ENCODE measurements at regions not wholly inside any gene's neighbourhood (a gene's known extent, or its start where the extent isn't known, plus 50 kb on each side); places are given as distances from the start of the nearest gene placed in this dataset.

GRCh38 chr12:93176610-93177126, 201.1 kb upstream of the NUDT4 start:
- no peak overlapping the region for H3K27ac ChIP-seq (ENCODE audit: low read depth, low read length)
- H3K14ac ChIP-seq (ENCODE audit: low read length): no peak overlapping the region
- WGBS (ENCODE audit: extremely low coverage, insufficient coverage, insufficient read length): no CpG with 5 or more reads among the region's 2 CpGs
- no peaks in the 10 kb centered on the region for H3K79me2 ChIP-seq (ENCODE audit: control insufficient read depth, insufficient read depth, low read length, poor library complexity)
- H2AK5ac ChIP-seq (ENCODE audit: low read length): no peak overlapping the region
- H3K4me3 ChIP-seq (ENCODE audit: low read depth, low read length): no peak overlapping the region
- no peak overlapping the region for H3K4ac ChIP-seq (ENCODE audit: low read depth, low read length)
- H4K8ac ChIP-seq (ENCODE audit: low read depth, low read length): no peak overlapping the region
- no peak overlapping the region for H2AFZ ChIP-seq (ENCODE audit: insufficient read depth, low read length, poor library complexity)
- no peak overlapping the region for H2BK12ac ChIP-seq (ENCODE audit: low read length)
- DNase-seq: no peak
- no peaks in the 10 kb centered on the region for H3K4me1 ChIP-seq (ENCODE audit: control insufficient read depth in 1 of 2, insufficient read depth in 2 of 2, low read length in 2 of 2)
- no peak overlapping the region for H3K18ac ChIP-seq (ENCODE audit: low read length)
- H3K4me2 ChIP-seq (ENCODE audit: low read length): no peak overlapping the region
- no peaks in the 10 kb centered on the region for H3K36me3 ChIP-seq (ENCODE audit: control insufficient read depth in 1 of 2, insufficient read depth in 2 of 2, low read length in 2 of 2)
- no peak overlapping the region for H4K91ac ChIP-seq (ENCODE audit: low read depth, low read length)
- no peak overlapping the region for H3K23ac ChIP-seq (ENCODE audit: low read length)
- H2BK5ac ChIP-seq (ENCODE audit: low read depth, low read length, poor library complexity): no peak overlapping the region
- H4K12ac ChIP-seq (ENCODE audit: low read depth, low read length): no peak overlapping the region
- no peaks in the 10 kb centered on the region for H3K27me3 ChIP-seq (ENCODE audit: insufficient read depth, low read length)
- H3K79me1 ChIP-seq (ENCODE audit: low read length): no peaks in the 10 kb centered on the region
- H2BK120ac ChIP-seq (ENCODE audit: insufficient read depth, low read length, poor library complexity): no peak overlapping the region
- no peaks in the 10 kb centered on the region for H3K9me3 ChIP-seq (ENCODE audit: insufficient read depth, low read depth, low read length)
- no peak overlapping the region for H3K9ac ChIP-seq (ENCODE audit: low read length)

GRCh38 chr12:93177208-93178153, 200.2 kb upstream of the NUDT4 start:
- WGBS (ENCODE audit: extremely low coverage, insufficient coverage, insufficient read length): no CpG with 5 or more reads among the region's 9 CpGs
- H2BK5ac ChIP-seq (ENCODE audit: low read depth, low read length, poor library complexity): no peak overlapping the region
- H3K18ac ChIP-seq (ENCODE audit: low read length): no peak overlapping the region
- H2BK120ac ChIP-seq (ENCODE audit: insufficient read depth, low read length, poor library complexity): no peak overlapping the region
- H3K4me3 ChIP-seq (ENCODE audit: low read depth, low read length): no peak overlapping the region
- H3K27ac ChIP-seq (ENCODE audit: low read depth, low read length): no peak overlapping the region
- no peak overlapping the region for H2BK12ac ChIP-seq (ENCODE audit: low read length)
- no peaks in the 10 kb centered on the region for H3K4me1 ChIP-seq (ENCODE audit: control insufficient read depth in 1 of 2, insufficient read depth in 2 of 2, low read length in 2 of 2)
- H3K4ac ChIP-seq (ENCODE audit: low read depth, low read length): no peak overlapping the region
- no peaks in the 10 kb centered on the region for H3K9me3 ChIP-seq (ENCODE audit: insufficient read depth, low read depth, low read length)
- no peak overlapping the region for H3K23ac ChIP-seq (ENCODE audit: low read length)
- H2AFZ ChIP-seq (ENCODE audit: insufficient read depth, low read length, poor library complexity): no peak overlapping the region
- no peak overlapping the region for H4K8ac ChIP-seq (ENCODE audit: low read depth, low read length)
- no peak overlapping the region for H3K9ac ChIP-seq (ENCODE audit: low read length)
- no peak overlapping the region for H2AK5ac ChIP-seq (ENCODE audit: low read length)
- no peak overlapping the region for H4K91ac ChIP-seq (ENCODE audit: low read depth, low read length)
- no peaks in the 10 kb centered on the region for H3K27me3 ChIP-seq (ENCODE audit: insufficient read depth, low read length)
- no peaks in the 10 kb centered on the region for H3K79me1 ChIP-seq (ENCODE audit: low read length)
- H3K4me2 ChIP-seq (ENCODE audit: low read length): no peak overlapping the region
- DNase-seq: no peak
- H3K14ac ChIP-seq (ENCODE audit: low read length): no peak overlapping the region
- H3K36me3 ChIP-seq (ENCODE audit: control insufficient read depth in 1 of 2, insufficient read depth in 2 of 2, low read length in 2 of 2): no peaks in the 10 kb centered on the region
- no peaks in the 10 kb centered on the region for H3K79me2 ChIP-seq (ENCODE audit: control insufficient read depth, insufficient read depth, low read length, poor library complexity)
- H4K12ac ChIP-seq (ENCODE audit: low read depth, low read length): no peak overlapping the region

GRCh38 chr12:93178154-93178878, 199.4 kb upstream of the NUDT4 start:
- no peak overlapping the region for H2AFZ ChIP-seq (ENCODE audit: insufficient read depth, low read length, poor library complexity)
- H3K14ac ChIP-seq (ENCODE audit: low read length): no peak overlapping the region
- no peak overlapping the region for H2AK5ac ChIP-seq (ENCODE audit: low read length)
- no peak overlapping the region for H3K4ac ChIP-seq (ENCODE audit: low read depth, low read length)
- H4K91ac ChIP-seq (ENCODE audit: low read depth, low read length): no peak overlapping the region
- H4K12ac ChIP-seq (ENCODE audit: low read depth, low read length): no peak overlapping the region
- H3K9ac ChIP-seq (ENCODE audit: low read length): no peak overlapping the region
- no peak overlapping the region for H3K23ac ChIP-seq (ENCODE audit: low read length)
- H3K27me3 ChIP-seq (ENCODE audit: insufficient read depth, low read length): no peaks in the 10 kb centered on the region
- H2BK120ac ChIP-seq (ENCODE audit: insufficient read depth, low read length, poor library complexity): no peak overlapping the region
- H3K4me1 ChIP-seq (ENCODE audit: control insufficient read depth in 1 of 2, insufficient read depth in 2 of 2, low read length in 2 of 2): no peaks in the 10 kb centered on the region
- DNase-seq: no peak
- WGBS (ENCODE audit: extremely low coverage, insufficient coverage, insufficient read length): no CpG with 5 or more reads among the region's 4 CpGs
- H3K4me3 ChIP-seq (ENCODE audit: low read depth, low read length): no peak overlapping the region
- no peaks in the 10 kb centered on the region for H3K79me2 ChIP-seq (ENCODE audit: control insufficient read depth, insufficient read depth, low read length, poor library complexity)
- H3K79me1 ChIP-seq (ENCODE audit: low read length): no peaks in the 10 kb centered on the region
- no peak overlapping the region for H3K18ac ChIP-seq (ENCODE audit: low read length)
- no peaks in the 10 kb centered on the region for H3K9me3 ChIP-seq (ENCODE audit: insufficient read depth, low read depth, low read length)
- H2BK5ac ChIP-seq (ENCODE audit: low read depth, low read length, poor library complexity): no peak overlapping the region
- H3K27ac ChIP-seq (ENCODE audit: low read depth, low read length): no peak overlapping the region
- H4K8ac ChIP-seq (ENCODE audit: low read depth, low read length): no peak overlapping the region
- H2BK12ac ChIP-seq (ENCODE audit: low read length): no peak overlapping the region
- no peaks in the 10 kb centered on the region for H3K36me3 ChIP-seq (ENCODE audit: control insufficient read depth in 1 of 2, insufficient read depth in 2 of 2, low read length in 2 of 2)
- no peak overlapping the region for H3K4me2 ChIP-seq (ENCODE audit: low read length)

- no peak overlapping the region for H3K9ac ChIP-seq (ENCODE audit: low read length)
- H4K8ac ChIP-seq (ENCODE audit: low read depth, low read length): no peak overlapping the region
- no peaks in the 10 kb centered on the region for H3K79me1 ChIP-seq (ENCODE audit: low read length)
- H3K79me2 ChIP-seq (ENCODE audit: control insufficient read depth, insufficient read depth, low read length, poor library complexity): no peaks in the 10 kb centered on the region
- H3K4ac ChIP-seq (ENCODE audit: low read depth, low read length): no peak overlapping the region
- no peaks in the 10 kb centered on the region for H3K36me3 ChIP-seq (ENCODE audit: control insufficient read depth in 1 of 2, insufficient read depth in 2 of 2, low read length in 2 of 2)
- no peaks in the 10 kb centered on the region for H3K9me3 ChIP-seq (ENCODE audit: insufficient read depth, low read depth, low read length)
- H2AK5ac ChIP-seq (ENCODE audit: low read length): no peak overlapping the region
- H4K12ac ChIP-seq (ENCODE audit: low read depth, low read length): no peak overlapping the region
- H3K23ac ChIP-seq (ENCODE audit: low read length): no peak overlapping the region
- H2BK120ac ChIP-seq (ENCODE audit: insufficient read depth, low read length, poor library complexity): no peak overlapping the region
- no peak for DNase-seq
- no CpG with 5 or more reads among the region's 6 CpGs for WGBS (ENCODE audit: extremely low coverage, insufficient coverage, insufficient read length)
- no peak overlapping the region for H3K18ac ChIP-seq (ENCODE audit: low read length)
- no peaks in the 10 kb centered on the region for H3K27me3 ChIP-seq (ENCODE audit: insufficient read depth, low read length)
- no peak overlapping the region for H2BK5ac ChIP-seq (ENCODE audit: low read depth, low read length, poor library complexity)
- no peak overlapping the region for H3K27ac ChIP-seq (ENCODE audit: low read depth, low read length)
- no peak overlapping the region for H2BK12ac ChIP-seq (ENCODE audit: low read length)
- no peak overlapping the region for H4K91ac ChIP-seq (ENCODE audit: low read depth, low read length)
- no peak overlapping the region for H3K4me2 ChIP-seq (ENCODE audit: low read length)
- H2AFZ ChIP-seq (ENCODE audit: insufficient read depth, low read length, poor library complexity): no peak overlapping the region
- no peak overlapping the region for H3K4me3 ChIP-seq (ENCODE audit: low read depth, low read length)
- no peaks in the 10 kb centered on the region for H3K4me1 ChIP-seq (ENCODE audit: control insufficient read depth in 1 of 2, insufficient read depth in 2 of 2, low read length in 2 of 2)
- H3K14ac ChIP-seq (ENCODE audit: low read length): no peak overlapping the region
Observed at GRCh38 chr12:93179792-93180191, 197.9 kb upstream of the NUDT4 start.
